ENCODE measurements at regions not wholly inside any gene's neighbourhood (a gene's known extent, or its start where the extent isn't known, plus 50 kb on each side); places are given as distances from the start of the nearest gene placed in this dataset.

DNA sequence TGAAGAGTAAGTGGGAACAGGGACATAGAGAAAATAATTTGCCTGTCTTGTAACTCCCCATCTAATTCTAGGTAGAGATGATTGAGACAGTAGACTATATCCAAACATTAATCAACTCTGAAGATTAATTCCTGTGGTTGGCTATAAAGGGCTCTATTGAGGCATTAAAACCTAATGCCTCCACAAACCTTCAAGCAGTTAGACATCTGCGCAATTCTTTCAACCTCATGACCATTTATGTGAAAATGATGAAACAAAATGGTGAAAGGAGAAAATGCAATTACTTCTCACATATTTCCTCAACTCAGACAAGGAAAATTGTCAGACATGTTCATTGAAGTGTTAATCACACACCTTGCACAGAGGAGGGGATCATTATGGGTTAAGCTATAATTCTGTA, 164.5 kb upstream of the MYT1L start:
- H3K4me1 ChIP-seq, result no peaks in the 10 kb centered on the region
- Mint-ChIP-seq H3K4me3 (ENCODE audit: unreplicated experiment) (no peak overlapping the region), H3K27me3 (ENCODE audit: insufficient read depth, unreplicated experiment) (peaks cover 6% of the 10 kb centered on the region), H3K9me3 (ENCODE audit: unreplicated experiment) (peaks cover 15% of the 10 kb centered on the region), H3K27ac (ENCODE audit: unreplicated experiment) (no peak overlapping the region), H3K4me1 (ENCODE audit: low read depth, unreplicated experiment) (no peaks in the 10 kb centered on the region), H3K36me3 (ENCODE audit: insufficient read depth, unreplicated experiment) (no peaks in the 10 kb centered on the region)
- no peaks in the 10 kb centered on the region for H3K27me3 ChIP-seq (replicated peaks; ENCODE audit: control insufficient read depth, insufficient read depth, low read length)
- H3K36me3 ChIP-seq (ENCODE audit: control insufficient read depth, insufficient read depth, low read length), result no peaks in the 10 kb centered on the region
- ChIA-PET POLR2A (no interaction called here), CTCF (no interaction called here)
- TF ChIP-seq, protein P1, sequence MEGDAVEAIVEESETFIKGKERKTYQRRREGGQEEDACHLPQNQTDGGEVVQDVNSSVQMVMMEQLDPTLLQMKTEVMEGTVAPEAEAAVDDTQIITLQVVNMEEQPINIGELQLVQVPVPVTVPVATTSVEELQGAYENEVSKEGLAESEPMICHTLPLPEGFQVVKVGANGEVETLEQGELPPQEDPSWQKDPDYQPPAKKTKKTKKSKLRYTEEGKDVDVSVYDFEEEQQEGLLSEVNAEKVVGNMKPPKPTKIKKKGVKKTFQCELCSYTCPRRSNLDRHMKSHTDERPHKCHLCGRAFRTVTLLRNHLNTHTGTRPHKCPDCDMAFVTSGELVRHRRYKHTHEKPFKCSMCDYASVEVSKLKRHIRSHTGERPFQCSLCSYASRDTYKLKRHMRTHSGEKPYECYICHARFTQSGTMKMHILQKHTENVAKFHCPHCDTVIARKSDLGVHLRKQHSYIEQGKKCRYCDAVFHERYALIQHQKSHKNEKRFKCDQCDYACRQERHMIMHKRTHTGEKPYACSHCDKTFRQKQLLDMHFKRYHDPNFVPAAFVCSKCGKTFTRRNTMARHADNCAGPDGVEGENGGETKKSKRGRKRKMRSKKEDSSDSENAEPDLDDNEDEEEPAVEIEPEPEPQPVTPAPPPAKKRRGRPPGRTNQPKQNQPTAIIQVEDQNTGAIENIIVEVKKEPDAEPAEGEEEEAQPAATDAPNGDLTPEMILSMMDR (IDR thresholded peaks at IDR 0.05; ENCODE audit: insufficient read depth in 1 of 2, low read depth in 1 of 2, low read length in 1 of 2, severe bottlenecking in 1 of 2, unreplicated experiment in 1 of 2), result no peak
- no peak overlapping the region for H3K4me3 ChIP-seq (ENCODE audit: low read depth, low read length)
- intact Hi-C loops (cut with micrococcal nuclease; ENCODE audit: unreplicated experiment), result no loop called here
- no TSS peak for BruUV-seq (replicated peaks)
- no peaks in the 10 kb centered on the region for H3K9me3 ChIP-seq
- no peak for DNase-seq

DNA sequence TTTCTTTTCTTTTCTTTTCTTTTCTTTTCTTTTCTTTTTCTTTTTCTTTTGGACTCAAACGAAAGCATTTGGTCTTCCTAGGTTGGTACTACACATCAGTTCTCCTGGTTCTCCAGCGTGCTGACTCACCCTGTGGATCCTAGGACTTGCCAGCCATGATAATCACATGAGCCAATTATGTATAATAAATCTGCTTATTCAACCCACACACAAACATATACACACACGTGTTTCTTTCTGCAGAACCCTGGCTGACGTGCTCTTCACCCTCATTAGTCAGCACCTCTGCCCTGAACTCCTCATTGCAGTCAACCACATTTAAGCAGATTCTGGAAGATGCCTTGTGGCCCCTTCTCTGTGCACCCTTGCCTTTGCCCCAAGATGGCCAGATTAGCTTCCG, 162.4 kb upstream of the MYT1L start:
- H3K9me3 ChIP-seq, result no peaks in the 10 kb centered on the region
- TF ChIP-seq, protein P1 (IDR thresholded peaks at IDR 0.05; ENCODE audit: insufficient read depth in 1 of 2, low read depth in 1 of 2, low read length in 1 of 2, severe bottlenecking in 1 of 2, unreplicated experiment in 1 of 2), result no peak
- DNase-seq, result no peak
- Mint-ChIP-seq H3K36me3 (ENCODE audit: insufficient read depth, unreplicated experiment) (no peaks in the 10 kb centered on the region), H3K4me3 (ENCODE audit: unreplicated experiment) (no peak overlapping the region), H3K4me1 (ENCODE audit: low read depth, unreplicated experiment) (no peaks in the 10 kb centered on the region), H3K27ac (ENCODE audit: unreplicated experiment) (no peak overlapping the region), H3K9me3 (ENCODE audit: unreplicated experiment) (peaks cover 22% of the 10 kb centered on the region), H3K27me3 (ENCODE audit: insufficient read depth, unreplicated experiment) (peaks cover 6% of the 10 kb centered on the region)
- BruUV-seq (replicated peaks), result no TSS peak
- no peaks in the 10 kb centered on the region for H3K27me3 ChIP-seq (replicated peaks; ENCODE audit: control insufficient read depth, insufficient read depth, low read length)
- intact Hi-C loops (cut with micrococcal nuclease; ENCODE audit: unreplicated experiment), result no loop called here
- no peaks in the 10 kb centered on the region for H3K36me3 ChIP-seq (ENCODE audit: control insufficient read depth, insufficient read depth, low read length)
- ChIA-PET POLR2A (no interaction called here), CTCF (no interaction called here)
- H3K4me3 ChIP-seq (ENCODE audit: low read depth, low read length), result no peak overlapping the region
- no peaks in the 10 kb centered on the region for H3K4me1 ChIP-seq

DNA sequence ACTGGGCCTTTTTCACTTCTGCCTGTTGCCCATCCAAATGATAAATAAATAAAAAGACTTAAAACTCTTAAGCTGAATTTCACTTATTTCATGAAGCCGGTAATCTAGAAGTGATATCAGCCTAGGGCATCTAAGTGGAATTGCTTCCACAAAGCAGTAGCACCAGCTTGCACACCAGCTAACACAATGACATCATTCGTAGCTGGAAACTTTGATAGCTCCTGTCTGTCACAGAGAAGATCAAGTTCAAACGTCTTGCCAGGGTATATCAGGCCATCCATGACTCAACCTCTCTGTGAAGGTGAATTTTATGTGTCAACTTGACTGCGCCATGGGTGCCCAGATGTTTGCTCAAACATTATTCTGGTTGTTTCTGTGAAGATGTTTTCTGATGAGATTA, 161.7 kb upstream of the MYT1L start:
- ChIA-PET POLR2A (no interaction called here), CTCF (no interaction called here)
- TF ChIP-seq, protein P1 (IDR thresholded peaks at IDR 0.05; ENCODE audit: insufficient read depth in 1 of 2, low read depth in 1 of 2, low read length in 1 of 2, severe bottlenecking in 1 of 2, unreplicated experiment in 1 of 2), result no peak
- no TSS peak for BruUV-seq (replicated peaks)
- Mint-ChIP-seq H3K27ac (ENCODE audit: unreplicated experiment) (no peak overlapping the region), H3K4me1 (ENCODE audit: low read depth, unreplicated experiment) (no peaks in the 10 kb centered on the region), H3K9me3 (ENCODE audit: unreplicated experiment) (peaks cover 22% of the 10 kb centered on the region), H3K27me3 (ENCODE audit: insufficient read depth, unreplicated experiment) (peaks cover 6% of the 10 kb centered on the region), H3K4me3 (ENCODE audit: unreplicated experiment) (no peak overlapping the region), H3K36me3 (ENCODE audit: insufficient read depth, unreplicated experiment) (no peaks in the 10 kb centered on the region)
- no peaks in the 10 kb centered on the region for H3K36me3 ChIP-seq (ENCODE audit: control insufficient read depth, insufficient read depth, low read length)
- H3K27me3 ChIP-seq (replicated peaks; ENCODE audit: control insufficient read depth, insufficient read depth, low read length), result no peaks in the 10 kb centered on the region
- H3K4me3 ChIP-seq (ENCODE audit: low read depth, low read length), result no peak overlapping the region
- no peaks in the 10 kb centered on the region for H3K9me3 ChIP-seq
- no peaks in the 10 kb centered on the region for H3K4me1 ChIP-seq
- DNase-seq, result no peak
- intact Hi-C loops (cut with micrococcal nuclease; ENCODE audit: unreplicated experiment), result no loop called here

All from Caco-2 (cell line).